Umbilical cord (tissue), 1 donor: ENCODE measurements at regions not wholly inside any gene's neighbourhood (a gene's known extent, or its start where the extent isn't known, plus 50 kb on each side); places are given as distances from the start of the nearest gene placed in this dataset.
A peak's percentile ranks its signal among the peaks of the same experiment; 100 is the strongest.

Source experiments
- DNase-seq: peaks from one replicate; pipeline ENCODE4 v3.0.0-alpha.2; 2015; ENCODE audit warnings: low spot score

- DNase-seq = no peak
Measured at GRCh38 chr5:88544136-88544645, 275.5 kb upstream of the TMEM161B start.

GRCh38 chr5:88542786-88543185 lies 274.1 kb upstream of the TMEM161B start:
- no peak for DNase-seq

- DNase-seq = no peak
Measured at GRCh38 chr5:88540471-88541115, 271.9 kb upstream of the TMEM161B start.

DNA sequence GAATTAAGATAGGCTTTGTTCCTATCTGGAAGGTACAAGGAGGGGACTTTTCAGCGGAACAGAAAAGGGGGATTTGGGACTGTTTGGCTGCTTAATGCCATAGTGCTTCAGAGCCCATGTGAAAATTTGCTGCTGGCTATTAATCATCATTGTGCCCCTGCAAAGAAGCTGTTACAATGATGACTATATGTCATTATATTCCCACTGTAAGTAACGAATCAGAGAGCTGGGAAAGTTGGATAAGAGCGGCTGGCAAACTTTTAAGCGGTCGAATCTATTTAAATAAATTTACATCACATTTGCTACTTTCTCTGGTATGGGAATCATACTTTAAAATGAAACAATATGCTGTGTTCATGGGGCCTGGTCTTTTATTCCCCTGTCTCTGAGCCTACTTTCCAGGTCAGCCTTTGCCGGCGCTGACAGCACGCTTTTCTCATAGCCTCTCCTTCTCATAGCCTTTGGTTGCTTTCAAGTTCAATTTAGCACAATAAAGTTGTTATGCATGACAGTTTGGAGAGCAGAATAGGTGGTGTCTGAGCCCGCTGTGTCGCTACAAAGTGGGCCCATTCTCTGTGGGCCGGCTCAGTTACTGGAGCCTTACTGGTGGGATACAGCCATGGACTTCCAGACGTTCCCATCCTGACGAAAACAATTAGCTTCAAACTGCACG lies 271.2 kb upstream of the TMEM161B start:
- no peak for DNase-seq

GRCh38 chr5:88539026-88539425 lies 270.4 kb upstream of the TMEM161B start:
- no peak for DNase-seq

DNA sequence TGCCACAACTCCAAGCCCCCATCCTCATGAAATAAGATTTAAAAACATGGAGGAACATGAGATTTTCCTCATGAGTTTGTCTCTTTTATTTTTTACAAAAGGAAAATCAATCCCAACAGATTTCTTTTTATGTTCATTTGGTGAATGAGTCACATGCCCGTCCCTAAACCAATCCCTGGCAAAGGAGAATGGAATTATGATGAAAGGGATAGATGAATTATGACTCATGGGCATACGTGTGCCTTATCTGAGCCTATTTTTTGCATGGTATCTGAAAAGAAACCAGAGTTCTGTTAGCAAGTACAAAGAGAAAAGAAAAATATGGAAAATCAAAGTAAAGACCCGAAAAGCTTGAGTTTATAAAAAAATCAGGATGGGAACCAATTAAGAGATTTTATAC lies 267.5 kb upstream of the TMEM161B start:
- DNase-seq = no peak

GRCh38 chr5:88524941-88525340 lies 256.3 kb upstream of the TMEM161B start:
- DNase-seq = no peak

- no peak for DNase-seq
Measured at GRCh38 chr5:88519066-88519465, 250.4 kb upstream of the TMEM161B start.

GRCh38 chr5:88518131-88519016 lies 249.7 kb upstream of the TMEM161B start:
- peak; percentile 16 for DNase-seq

DNA sequence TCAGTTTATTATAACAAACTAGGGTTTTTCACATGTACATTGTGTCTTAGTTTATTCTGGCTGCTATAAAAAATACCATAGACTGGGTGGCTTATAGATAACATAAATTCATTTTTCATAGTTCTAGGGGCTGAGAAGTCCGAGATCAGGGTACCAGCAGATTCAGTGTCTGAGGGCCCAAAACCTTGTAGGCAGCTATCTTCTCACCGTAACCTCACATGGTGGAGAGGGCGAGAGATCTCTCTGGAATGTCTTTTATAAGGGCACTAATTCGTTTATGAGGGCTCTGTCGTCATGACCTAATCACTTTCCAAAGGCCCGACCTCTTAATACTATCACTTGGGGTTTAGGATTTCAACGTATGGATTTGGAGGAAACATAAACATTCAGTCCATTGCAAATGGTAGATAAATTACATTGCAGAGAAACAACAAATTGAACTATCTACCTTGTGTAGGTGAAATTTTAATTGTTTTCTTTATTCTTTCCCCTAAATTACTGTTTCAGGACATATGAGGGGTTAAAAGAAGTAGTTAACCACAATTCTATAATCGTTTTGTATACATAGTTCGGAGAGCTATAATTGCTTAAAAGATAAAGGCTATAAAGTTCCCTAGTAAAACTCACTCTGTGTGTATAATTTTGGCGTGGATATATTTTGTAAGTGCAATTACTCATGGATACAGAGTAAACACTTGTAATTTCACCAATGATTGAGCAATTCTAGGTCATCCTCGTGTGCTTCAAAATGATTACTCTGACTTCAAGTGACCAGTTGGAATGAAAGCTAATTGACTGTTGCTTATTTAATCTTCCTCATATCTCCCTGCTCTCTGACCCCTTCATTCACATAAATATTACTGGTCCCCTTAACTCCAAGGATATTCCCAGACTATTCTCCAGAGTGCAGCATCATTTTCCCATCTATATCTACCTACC lies 247.5 kb upstream of the TMEM161B start:
- DNase-seq = no peak

- no peak for DNase-seq
Measured at GRCh38 chr5:88515068-88515467, 246.4 kb upstream of the TMEM161B start.

GRCh38 chr5:88509403-88509802 lies 240.8 kb upstream of the TMEM161B start:
- no peak for DNase-seq

GRCh38 chr5:88507261-88507660 lies 238.6 kb upstream of the TMEM161B start:
- DNase-seq = no peak

DNA sequence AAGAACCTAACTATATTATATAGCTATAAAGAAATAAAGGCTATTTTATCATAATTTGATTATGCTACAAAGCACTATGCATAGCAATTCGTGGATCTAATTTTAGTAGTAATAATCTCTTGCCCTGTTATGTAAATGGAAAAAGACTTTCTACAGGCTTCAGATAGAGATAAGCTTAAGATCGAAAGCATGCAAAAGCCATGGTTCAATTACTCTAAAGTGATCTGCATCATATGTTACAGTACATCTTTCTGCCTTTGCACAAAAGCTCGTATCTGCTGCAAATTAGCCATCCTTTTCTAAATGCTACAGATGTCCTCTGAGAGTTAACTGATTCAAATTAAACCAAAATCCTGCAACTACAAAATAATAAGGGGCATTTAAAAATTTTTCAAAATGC lies 234.8 kb upstream of the TMEM161B start:
- DNase-seq = peak; percentile 2

DNA sequence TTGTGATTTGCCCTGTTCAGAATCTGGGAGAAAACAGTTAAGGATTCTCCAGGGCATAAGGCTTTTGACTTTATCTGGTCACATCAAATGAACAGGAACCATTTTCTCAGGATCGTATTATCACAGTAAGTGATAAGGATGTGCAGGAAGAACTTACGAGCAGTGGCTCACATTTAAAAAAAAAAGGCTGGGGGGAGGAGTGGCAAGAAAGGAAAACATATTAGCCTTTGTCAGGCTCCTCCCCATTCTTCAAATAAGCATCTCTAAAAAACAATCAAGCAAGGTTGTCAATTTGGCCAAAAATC lies 234.3 kb upstream of the TMEM161B start:
- no peak for DNase-seq

- DNase-seq = peak; percentile 1
Measured at GRCh38 chr5:88502179-88503040, 233.8 kb upstream of the TMEM161B start.

DNA sequence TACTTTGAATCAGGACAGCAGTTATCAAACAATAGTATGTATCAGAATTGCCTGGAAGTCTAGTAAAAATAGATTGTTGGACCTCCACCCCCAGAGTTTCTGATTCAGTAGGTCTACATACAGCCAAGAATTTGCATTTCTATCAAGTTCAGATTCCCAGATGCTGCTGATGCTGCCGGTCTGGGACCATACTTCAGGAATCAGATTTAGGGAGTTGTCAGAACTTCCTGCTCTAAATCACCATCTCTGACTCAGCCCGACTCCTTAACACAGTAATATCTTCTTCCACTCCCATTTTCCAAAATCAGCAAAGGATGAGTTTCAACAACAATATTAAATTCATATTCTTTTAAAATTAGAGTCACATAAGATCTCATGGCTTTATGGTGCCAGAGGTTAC lies 227.2 kb upstream of the TMEM161B start:
- DNase-seq = no peak

DNA sequence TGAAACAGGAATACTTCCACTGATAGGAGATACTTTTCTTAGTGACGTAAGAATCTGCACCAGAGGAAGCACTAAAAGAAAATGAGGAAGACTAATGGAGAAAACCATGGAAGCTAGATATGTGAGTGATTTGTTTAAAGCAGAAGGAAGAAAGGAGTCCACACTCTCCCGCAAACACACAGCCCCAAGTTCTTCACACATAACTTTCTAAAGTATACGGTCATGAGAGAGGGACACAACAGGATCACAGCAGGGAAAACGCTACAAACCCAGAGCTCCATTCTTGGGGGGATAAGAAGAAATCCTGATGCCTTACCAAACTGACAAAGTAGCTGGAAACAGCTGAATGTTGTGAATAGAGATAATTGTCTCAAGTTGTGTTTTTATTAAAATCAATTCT lies 222.2 kb upstream of the TMEM161B start:
- DNase-seq = no peak

- no peak for DNase-seq
Measured at GRCh38 chr5:88489364-88489763, 220.7 kb upstream of the TMEM161B start.

- no peak for DNase-seq
Measured at GRCh38 chr5:88488561-88488960, 219.9 kb upstream of the TMEM161B start.
